Esophagus (tissue), 2 donors: ENCODE measurements at regions not wholly inside any gene's neighbourhood (a gene's known extent, or its start where the extent isn't known, plus 50 kb on each side); places are given as distances from the start of the nearest gene placed in this dataset.

Experiments
- H3K27ac ChIP-seq, 2 donors: one replicate each; pipeline ENCODE4 v1.5.1; 2013; ENCODE audit warnings: low read depth in 2 of 2, mild to moderate bottlenecking in 2 of 2, inconsistent platforms in 1 of 2, low read length in 1 of 2, moderate library complexity in 1 of 2
- H3K27me3 ChIP-seq, 2 donors: one replicate each; pipeline ENCODE4 v1.6.1; 2013; ENCODE audit warnings: low read length in 2 of 2, control low read depth in 1 of 2, mild to moderate bottlenecking in 1 of 2; ENCODE audit not compliant: insufficient read depth in 2 of 2, control insufficient read depth in 1 of 2
- H3K36me3 ChIP-seq, 2 donors: one replicate each; pipeline ENCODE4 v1.6.1; 2013; ENCODE audit warnings: low read length in 1 of 2; ENCODE audit not compliant: control insufficient read depth in 2 of 2, insufficient read depth in 2 of 2
- H3K4me1 ChIP-seq, 2 donors: one replicate each; pipeline ENCODE4 v1.6.1; 2013; ENCODE audit warnings: low read length in 1 of 2; ENCODE audit not compliant: control insufficient read depth in 2 of 2, insufficient read depth in 2 of 2
- H3K4me3 ChIP-seq, 2 donors: one replicate each; pipeline ENCODE4 v1.5.1; 2013; ENCODE audit warnings: low read length in 2 of 2, mild to moderate bottlenecking in 2 of 2, low read depth in 1 of 2, moderate library complexity in 1 of 2
- H3K9me3 ChIP-seq, 2 donors: one replicate each; pipeline ENCODE4 v1.6.1; 2013; ENCODE audit warnings: mild to moderate bottlenecking in 2 of 2, low read depth in 1 of 2, low read length in 1 of 2, moderate library complexity in 1 of 2; ENCODE audit not compliant: control insufficient read depth in 2 of 2, insufficient read depth in 1 of 2
- WGBS, 2 donors: extraction: QIAGEN DNeasy Blood & Tissue Kit; methylation state at CpG; one replicate each; pipeline ENCODE4 v1.1.7; 2013; 5-methylcytosine and 5-hydroxymethylcytosine counted together
- donor health status: healthy with polysubstance abuse.
- donor health status: Bipolar disorder and iron deficiency.

DNA sequence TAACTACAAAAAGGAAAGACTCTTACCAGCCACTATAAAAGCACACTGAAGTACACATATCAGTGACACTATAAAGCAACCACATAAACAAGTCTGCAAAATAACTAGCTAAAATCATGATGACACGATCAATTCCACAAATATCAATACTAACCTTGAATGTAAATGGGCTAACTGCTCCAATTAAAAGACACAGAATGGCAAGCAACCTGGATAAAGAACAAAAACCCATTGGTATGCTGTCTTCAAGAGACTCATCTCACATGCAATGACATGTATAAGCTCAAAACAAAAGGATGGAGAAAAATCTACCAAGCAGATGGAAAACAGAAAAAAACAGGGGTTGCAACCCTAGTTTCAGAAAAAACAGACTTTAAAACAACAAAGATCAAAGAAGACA is 59.7 kb upstream of the LYPLAL1 start:
- Histone ChIP-seq H3K9me3 (peaks cover 0 to 6% of the 10 kb centered on the region in 2 donors), H3K36me3 (no peaks in the 10 kb centered on the region), H3K27ac (no peak overlapping the region), H3K4me3 (no peak overlapping the region), H3K4me1 (no peaks in the 10 kb centered on the region), H3K27me3 (no peaks in the 10 kb centered on the region)
- WGBS, 2 donors: 88 to 90% methylated on average over 1 of the region's 1 CpG

DNA sequence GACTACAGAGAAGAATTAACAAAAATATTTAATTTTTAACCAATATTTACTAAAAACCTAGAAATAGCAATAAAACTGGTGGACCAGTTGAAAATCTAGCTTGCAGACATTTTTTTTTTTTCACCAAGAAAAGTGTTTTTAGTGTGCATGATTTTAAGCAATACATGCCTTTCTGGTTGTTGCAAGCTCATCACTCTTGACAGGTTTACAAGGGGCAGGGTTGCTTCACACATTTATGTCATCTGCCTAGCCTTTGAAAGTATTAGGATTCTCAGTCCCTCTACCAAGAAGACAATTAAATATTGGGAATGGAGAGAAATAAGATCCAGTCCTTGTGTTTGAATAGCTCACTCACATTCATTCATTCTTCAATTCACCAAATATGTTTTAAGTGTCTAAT is 53.8 kb upstream of the LYPLAL1 start:
- Histone ChIP-seq H3K4me3 (no peak overlapping the region), H3K4me1 (no peaks in the 10 kb centered on the region), H3K36me3 (no peaks in the 10 kb centered on the region), H3K27me3 (no peaks in the 10 kb centered on the region), H3K27ac (no peak overlapping the region), H3K9me3 (no peaks in the 10 kb centered on the region)

DNA sequence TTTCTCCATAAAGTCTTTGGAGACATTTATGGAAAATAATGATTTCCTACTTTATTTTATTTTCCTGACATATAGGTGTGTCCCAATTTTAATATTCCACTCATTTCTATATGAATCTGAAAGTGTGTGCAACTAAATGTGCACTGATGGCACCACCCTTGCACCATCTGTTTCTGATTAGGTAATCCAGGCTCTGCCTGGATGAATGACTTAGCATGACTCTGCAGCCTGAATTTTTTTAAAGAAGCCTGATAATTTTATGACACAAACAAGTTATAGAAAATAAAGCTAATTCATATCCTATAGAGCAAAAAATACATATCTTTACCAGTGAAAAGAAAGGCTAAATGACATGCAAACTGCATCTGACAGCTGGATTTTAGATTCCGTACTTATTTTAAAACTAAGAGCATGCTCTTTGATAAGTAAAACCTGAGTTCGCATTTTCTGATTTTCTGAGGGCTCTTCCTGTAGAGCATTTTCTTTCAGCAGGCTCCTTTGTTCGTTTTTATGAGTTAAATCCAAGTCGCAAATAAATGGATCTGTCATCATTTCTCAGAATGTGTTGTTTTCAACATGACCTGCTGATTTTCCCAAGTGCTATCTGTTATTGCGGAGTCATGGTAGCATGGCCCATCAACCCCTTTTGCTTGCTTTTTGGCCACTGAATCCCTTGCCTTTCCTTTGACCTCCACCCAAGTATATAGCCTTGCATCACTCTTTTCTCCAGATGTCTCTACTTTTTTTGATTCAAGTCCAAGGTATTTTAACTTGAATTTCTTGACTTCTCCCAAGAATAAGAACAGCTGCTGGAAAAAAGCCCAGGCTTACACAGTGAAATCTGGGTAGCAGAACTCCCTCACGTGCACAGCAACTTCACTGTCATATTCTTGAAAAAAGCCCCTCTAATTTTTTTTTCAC is 52.8 kb upstream of the LYPLAL1 start:
- Histone ChIP-seq H3K36me3 (no peaks in the 10 kb centered on the region), H3K4me3 (no peak overlapping the region), H3K27ac (no peak overlapping the region), H3K9me3 (no peaks in the 10 kb centered on the region), H3K4me1 (no peaks in the 10 kb centered on the region), H3K27me3 (no peaks in the 10 kb centered on the region)
- WGBS, 2 donors: 64 to 68% methylated on average over 6 of the region's 6 CpGs

DNA sequence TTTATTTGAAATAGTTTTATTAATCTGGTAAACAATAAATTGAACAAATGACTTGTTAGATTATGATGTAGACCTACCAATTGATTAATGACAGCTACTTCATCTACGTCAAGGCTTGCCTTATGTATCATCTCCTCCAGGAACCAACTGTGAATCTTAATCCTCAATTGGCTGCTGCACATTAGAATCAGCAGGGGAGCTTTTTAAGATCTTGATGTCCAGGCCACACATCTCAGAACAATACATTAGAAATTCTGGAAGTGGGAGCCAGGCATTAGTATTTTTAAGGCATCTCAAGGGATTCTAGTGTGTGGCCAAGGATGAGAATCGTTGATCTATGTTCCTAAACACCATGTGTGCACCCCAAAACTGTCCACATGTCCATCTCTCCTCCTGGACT is 52.0 kb upstream of the LYPLAL1 start:
- no peaks in the 10 kb centered on the region for H3K27me3 ChIP-seq
- H3K9me3 ChIP-seq: no peaks in the 10 kb centered on the region
- no peaks in the 10 kb centered on the region for H3K4me1 ChIP-seq
- no peaks in the 10 kb centered on the region for H3K36me3 ChIP-seq
- H3K27ac ChIP-seq: no peak overlapping the region
- WGBS, 2 donors: 68 to 70% methylated on average over 2 of the region's 2 CpGs
- no peak overlapping the region for H3K4me3 ChIP-seq

DNA sequence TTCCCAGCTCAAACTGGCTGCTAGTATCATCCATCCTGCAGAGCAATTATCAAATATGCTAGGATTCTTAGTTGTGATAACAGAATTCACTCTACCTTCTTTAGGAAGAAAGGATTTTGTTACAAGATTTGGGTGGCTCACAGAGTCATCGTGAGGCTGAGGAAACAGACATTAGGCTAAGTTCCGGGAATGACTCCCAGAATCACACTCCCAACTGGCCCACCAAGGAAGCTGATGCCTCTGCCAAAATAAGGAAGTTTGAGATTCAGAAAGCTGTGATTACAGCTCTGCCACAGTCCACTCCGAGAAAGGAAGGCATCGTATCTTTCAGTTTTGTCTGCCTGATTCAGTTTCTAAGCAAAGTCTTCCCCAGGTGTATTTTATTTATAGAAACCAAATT is 50.6 kb upstream of the LYPLAL1 start:
- no peak overlapping the region for H3K4me3 ChIP-seq
- H3K4me1 ChIP-seq: no peaks in the 10 kb centered on the region
- H3K36me3 ChIP-seq: no peaks in the 10 kb centered on the region
- no peaks in the 10 kb centered on the region for H3K9me3 ChIP-seq
- 65 to 70% methylated on average over 4 of the region's 4 CpGs for WGBS, 2 donors
- no peak overlapping the region for H3K27ac ChIP-seq
- no peaks in the 10 kb centered on the region for H3K27me3 ChIP-seq
